CD4-positive, alpha-beta memory T cell (primary cell): ENCODE measurements at regions not wholly inside any gene's neighbourhood (a gene's known extent, or its start where the extent isn't known, plus 50 kb on each side); places are given as distances from the start of the nearest gene placed in this dataset.

ENCODE experiments used
- CTCF ChIA-PET: fragments of 350-600 bp; sonication (Branson Sonifier 250); formaldehyde crosslinking; loops from one replicate; lab custom pipeline; 2021; ENCODE audit warnings: inconsistent platforms; ENCODE audit not compliant: partially characterized antibody; lab: Charles Lee
- POLR2A ChIA-PET: fragments of 350-600 bp; sonication (Branson Sonifier 250); formaldehyde crosslinking; loops from one replicate; lab custom pipeline; 2021; ENCODE audit not compliant: partially characterized antibody; lab: Charles Lee
- DNase-seq, 5 donors: peaks; one replicate each; pipeline versions ENCODE4 v3.0.0 to v3.0.0-alpha.2; 2020 to 2022; ENCODE audit warnings: mixed read lengths in 1 of 5
- H3K27ac ChIP-seq: one replicate; pipeline ENCODE4 v1.7.0; 2013; ENCODE audit warnings: low read depth, low read length
- H3K27me3 ChIP-seq: 2 replicates; pipeline ENCODE4 v1.7.0; 2013; ENCODE audit warnings: mild to moderate bottlenecking, low read length, moderate library complexity; ENCODE audit not compliant: insufficient read depth
- H3K36me3 ChIP-seq: 2 replicates; pipeline ENCODE4 v1.7.0; 2013; ENCODE audit warnings: mild to moderate bottlenecking, low read length, moderate library complexity; ENCODE audit not compliant: insufficient read depth
- H3K4me1 ChIP-seq: 2 replicates; pipeline ENCODE4 v1.7.0; 2013; ENCODE audit warnings: mild to moderate bottlenecking, low read length, moderate library complexity; ENCODE audit not compliant: insufficient read depth
- H3K4me3 ChIP-seq, 2 donors: one replicate each; pipeline ENCODE4 v1.7.0; 2013; ENCODE audit warnings: low read length in 2 of 2, mild to moderate bottlenecking in 1 of 2
- H3K9me3 ChIP-seq, 2 donors: one replicate each; pipeline ENCODE4 v1.7.0; 2013; ENCODE audit warnings: low read length in 2 of 2, control low read depth in 1 of 2; ENCODE audit not compliant: control insufficient read depth in 1 of 2
- H3K27ac Mint-ChIP-seq, 7 donors: one replicate each; pipeline ENCODE4 v1.8.0; 2020 to 2021; ENCODE audit warnings: mixed read lengths in 7 of 7, mild to moderate bottlenecking in 6 of 7, inconsistent platforms in 3 of 7, moderate library complexity in 3 of 7
- H3K27me3 Mint-ChIP-seq, 2 donors: one replicate each; pipeline ENCODE4 v1.8.0; 2020 to 2021; ENCODE audit warnings: mixed read lengths in 2 of 2
- H3K36me3 Mint-ChIP-seq, 2 donors: one replicate each; pipeline ENCODE4 v1.8.0; 2020 to 2021; ENCODE audit warnings: mixed read lengths in 2 of 2, inconsistent platforms in 1 of 2, mild to moderate bottlenecking in 1 of 2
- H3K4me1 Mint-ChIP-seq, 4 donors: one replicate each; pipeline ENCODE4 v1.8.0; 2020 to 2021; ENCODE audit warnings: mixed read lengths in 4 of 4, mild to moderate bottlenecking in 1 of 4
- H3K4me3 Mint-ChIP-seq, 8 donors: one replicate each; pipeline ENCODE4 v1.8.0; 2020 to 2021; ENCODE audit warnings: mixed read lengths in 8 of 8, mild to moderate bottlenecking in 7 of 8, moderate library complexity in 6 of 8, inconsistent platforms in 3 of 8
- H3K9me3 Mint-ChIP-seq, 8 donors: one replicate each; pipeline ENCODE4 v1.8.0; 2020 to 2021; ENCODE audit warnings: mixed read lengths in 8 of 8, mild to moderate bottlenecking in 5 of 8, inconsistent platforms in 3 of 8, moderate library complexity in 1 of 8
- intact Hi-C: fragments of 100-400 bp; cut with micrococcal nuclease; formaldehyde crosslinking; loops from one replicate; pipeline ENCODE4 v1.15.1; 2023

- no peaks in the 10 kb centered on the region for H3K36me3 ChIP-seq
- H3K27me3 ChIP-seq, result no peaks in the 10 kb centered on the region
- Mint-ChIP-seq H3K36me3 (no peaks in the 10 kb centered on the region), H3K4me1 (no peaks in the 10 kb centered on the region), H3K27me3 (peaks cover 0 to 2% of the 10 kb centered on the region in 2 donors), H3K9me3 (no peaks in the 10 kb centered on the region), H3K4me3 (no peak overlapping the region), H3K27ac (no peak overlapping the region)
- no peaks in the 10 kb centered on the region for H3K4me1 ChIP-seq
- intact Hi-C loops, result no loop called here
- H3K4me3 ChIP-seq, result no peak overlapping the region
- H3K27ac ChIP-seq, result no peak overlapping the region
- ChIA-PET POLR2A (no interaction called here), CTCF (no interaction called here)
- no peaks in the 10 kb centered on the region for H3K9me3 ChIP-seq
- no peak for DNase-seq
Measured at GRCh38 chr22:48784701-48785503, 1042.8 kb downstream of the BRD1 start.

- Histone ChIP-seq H3K36me3 (no peaks in the 10 kb centered on the region), H3K27ac (no peak overlapping the region), H3K4me3 (no peak overlapping the region), H3K9me3 (no peaks in the 10 kb centered on the region), H3K27me3 (no peaks in the 10 kb centered on the region), H3K4me1 (no peaks in the 10 kb centered on the region)
- peaks cover 0 to 2% of the 10 kb centered on the region in 2 donors for H3K27me3 Mint-ChIP-seq
- intact Hi-C loops, result no loop called here
- POLR2A ChIA-PET, result no interaction called here
- H3K4me1 Mint-ChIP-seq, result no peaks in the 10 kb centered on the region
- H3K36me3 Mint-ChIP-seq, result no peaks in the 10 kb centered on the region
- no peak overlapping the region for H3K4me3 Mint-ChIP-seq
- no peak overlapping the region for H3K27ac Mint-ChIP-seq
- no peak for DNase-seq
- CTCF ChIA-PET, result interaction anchor here (1.5 kb wide), 1 partner anchor 10 kb away, joined by 4 read pairs; no protein-coding TSS in a partner anchor
- H3K9me3 Mint-ChIP-seq, result peaks cover 0 to 3% (median 0%) of the 10 kb centered on the region in 8 donors
Measured at GRCh38 chr22:48783821-48784266, 1043.8 kb downstream of the BRD1 start.

- H3K4me3 ChIP-seq, result no peak overlapping the region
- no peak overlapping the region for H3K27ac Mint-ChIP-seq
- H3K9me3 Mint-ChIP-seq, result peaks cover 0 to 5% (median 0%) of the 10 kb centered on the region in 8 donors
- POLR2A ChIA-PET, result no interaction called here
- H3K36me3 ChIP-seq, result no peaks in the 10 kb centered on the region
- H3K4me1 Mint-ChIP-seq, result no peaks in the 10 kb centered on the region
- peaks cover 0 to 5% of the 10 kb centered on the region in 2 donors for H3K27me3 Mint-ChIP-seq
- intact Hi-C loops, result no loop called here
- no peak for DNase-seq
- H3K27ac ChIP-seq, result no peak overlapping the region
- CTCF ChIA-PET, result interaction anchor here (1.5 kb wide), 1 partner anchor 9 kb away, joined by 4 read pairs; no protein-coding TSS in a partner anchor
- H3K4me1 ChIP-seq, result no peaks in the 10 kb centered on the region
- H3K4me3 Mint-ChIP-seq, result no peak overlapping the region
- H3K36me3 Mint-ChIP-seq, result no peaks in the 10 kb centered on the region
- H3K27me3 ChIP-seq, result no peaks in the 10 kb centered on the region
- no peaks in the 10 kb centered on the region for H3K9me3 ChIP-seq
Measured at GRCh38 chr22:48782811-48783511, 1044.7 kb downstream of the BRD1 start.

- Mint-ChIP-seq H3K27ac (no peak overlapping the region), H3K4me1 (no peaks in the 10 kb centered on the region), H3K4me3 (no peak overlapping the region), H3K27me3 (peaks cover 0 to 5% of the 10 kb centered on the region in 2 donors), H3K9me3 (peaks cover 0 to 9% (median under 1%) of the 10 kb centered on the region in 8 donors), H3K36me3 (no peaks in the 10 kb centered on the region)
- CTCF ChIA-PET, result interaction anchor here (1.5 kb wide), 1 partner anchor 8 kb away, joined by 4 read pairs; no protein-coding TSS in a partner anchor
- intact Hi-C loops, result no loop called here
- no peak overlapping the region for H3K4me3 ChIP-seq
- H3K27me3 ChIP-seq, result no peaks in the 10 kb centered on the region
- H3K4me1 ChIP-seq, result no peaks in the 10 kb centered on the region
- DNase-seq, result no peak
- no peaks in the 10 kb centered on the region for H3K36me3 ChIP-seq
- H3K9me3 ChIP-seq, result no peaks in the 10 kb centered on the region
- H3K27ac ChIP-seq, result no peak overlapping the region
- POLR2A ChIA-PET, result no interaction called here
Measured at GRCh38 chr22:48782326-48782725, 1045.3 kb downstream of the BRD1 start.

- H3K27me3 ChIP-seq, result no peaks in the 10 kb centered on the region
- no peaks in the 10 kb centered on the region for H3K36me3 ChIP-seq
- POLR2A ChIA-PET, result no interaction called here
- H3K4me1 ChIP-seq, result no peaks in the 10 kb centered on the region
- H3K27ac ChIP-seq, result no peak overlapping the region
- Mint-ChIP-seq H3K27ac (no peak overlapping the region), H3K4me1 (no peaks in the 10 kb centered on the region), H3K27me3 (peaks cover 0 to 5% of the 10 kb centered on the region in 2 donors), H3K9me3 (peaks cover 0 to 13% (median 4%) of the 10 kb centered on the region in 8 donors), H3K36me3 (no peaks in the 10 kb centered on the region), H3K4me3 (no peak overlapping the region)
- no peak for DNase-seq
- no peak overlapping the region for H3K4me3 ChIP-seq
- intact Hi-C loops, result no loop called here
- CTCF ChIA-PET, result no interaction called here
- no peaks in the 10 kb centered on the region for H3K9me3 ChIP-seq
Measured at GRCh38 chr22:48781868-48782267, 1045.8 kb downstream of the BRD1 start.

- no peaks in the 10 kb centered on the region for H3K27me3 ChIP-seq
- Mint-ChIP-seq H3K36me3 (no peaks in the 10 kb centered on the region), H3K27ac (no peak overlapping the region), H3K9me3 (peaks cover 0 to 18% (median 6%) of the 10 kb centered on the region in 8 donors), H3K4me1 (no peaks in the 10 kb centered on the region), H3K27me3 (peaks cover 1 to 8% of the 10 kb centered on the region in 2 donors), H3K4me3 (no peak overlapping the region)
- H3K36me3 ChIP-seq, result no peaks in the 10 kb centered on the region
- intact Hi-C loops, result no loop called here
- POLR2A ChIA-PET, result no interaction called here
- no peak for DNase-seq
- H3K9me3 ChIP-seq, result no peaks in the 10 kb centered on the region
- no peaks in the 10 kb centered on the region for H3K4me1 ChIP-seq
- no peak overlapping the region for H3K27ac ChIP-seq
- CTCF ChIA-PET, result no interaction called here
- H3K4me3 ChIP-seq, result no peak overlapping the region
Measured at GRCh38 chr22:48781391-48781790, 1046.3 kb downstream of the BRD1 start.

- intact Hi-C loops, result no loop called here
- H3K4me1 Mint-ChIP-seq, result no peaks in the 10 kb centered on the region
- H3K27me3 Mint-ChIP-seq, result peaks cover 2 to 10% of the 10 kb centered on the region in 2 donors
- no peak overlapping the region for H3K4me3 ChIP-seq
- no peaks in the 10 kb centered on the region for H3K36me3 ChIP-seq
- no peak overlapping the region for H3K4me3 Mint-ChIP-seq
- H3K36me3 Mint-ChIP-seq, result no peaks in the 10 kb centered on the region
- ChIA-PET CTCF (no interaction called here), POLR2A (no interaction called here)
- no peak overlapping the region for H3K27ac Mint-ChIP-seq
- DNase-seq, result no peak
- H3K4me1 ChIP-seq, result no peaks in the 10 kb centered on the region
- no peak overlapping the region for H3K27ac ChIP-seq
- H3K9me3 ChIP-seq, result no peaks in the 10 kb centered on the region
- H3K27me3 ChIP-seq, result no peaks in the 10 kb centered on the region
- peaks cover 0 to 23% (median 8%) of the 10 kb centered on the region in 8 donors for H3K9me3 Mint-ChIP-seq
Measured at GRCh38 chr22:48780597-48781277, 1046.9 kb downstream of the BRD1 start.
